AG04449 (cell line): ENCODE measurements at regions not wholly inside any gene's neighbourhood (a gene's known extent, or its start where the extent isn't known, plus 50 kb on each side); places are given as distances from the start of the nearest gene placed in this dataset.

Source experiments
- CTCF ChIA-PET: fragments of 350-600 bp; formaldehyde crosslinking; extraction: SDS; loops from one replicate; lab custom pipeline; 2021; ENCODE audit warnings: antibody characterized with exemption; lab: Yijun Ruan, JAX
- POLR2A ChIA-PET: fragments of 400-600, 350-600 bp; formaldehyde crosslinking; extraction: SDS; loops from one replicate; lab custom pipeline; 2020; ENCODE audit warnings: antibody characterized with exemption, inconsistent platforms; lab: Yijun Ruan, JAX
- DNase-seq: peaks from one replicate; pipeline ENCODE4 v3.0.0-alpha.2; 2010; ENCODE audit warnings: low read depth, low spot score
- H3K4me3 ChIP-seq: 2 replicates; pipeline ENCODE4 v1.5.1; 2011; ENCODE audit warnings: low read depth, mild to moderate bottlenecking, control low read depth, low read length
- CTCF ChIP-seq: IDR thresholded peaks from one replicate; pipeline ENCODE4 v1.5.1; 2011; ENCODE audit warnings: mild to moderate bottlenecking, moderate library complexity, low read length, control low read depth, inconsistent platforms; ENCODE audit not compliant: insufficient read depth; ENCODE audit errors: missing control alignments

- POLR2A ChIA-PET, result no interaction called here
- CTCF ChIA-PET, result no interaction called here
- H3K4me3 ChIP-seq, result no peak overlapping the region
- no peak for TF ChIP-seq CTCF
- DNase-seq, result no peak
Measured at GRCh38 chr1:229949500-229949899, 117.5 kb upstream of the GALNT2 start.

- TF ChIP-seq CTCF, result no peak
- no peak for DNase-seq
- no peak overlapping the region for H3K4me3 ChIP-seq
- POLR2A ChIA-PET, result no interaction called here
- CTCF ChIA-PET, result no interaction called here
Measured at GRCh38 chr1:229950020-229950419, 117.0 kb upstream of the GALNT2 start.

DNA sequence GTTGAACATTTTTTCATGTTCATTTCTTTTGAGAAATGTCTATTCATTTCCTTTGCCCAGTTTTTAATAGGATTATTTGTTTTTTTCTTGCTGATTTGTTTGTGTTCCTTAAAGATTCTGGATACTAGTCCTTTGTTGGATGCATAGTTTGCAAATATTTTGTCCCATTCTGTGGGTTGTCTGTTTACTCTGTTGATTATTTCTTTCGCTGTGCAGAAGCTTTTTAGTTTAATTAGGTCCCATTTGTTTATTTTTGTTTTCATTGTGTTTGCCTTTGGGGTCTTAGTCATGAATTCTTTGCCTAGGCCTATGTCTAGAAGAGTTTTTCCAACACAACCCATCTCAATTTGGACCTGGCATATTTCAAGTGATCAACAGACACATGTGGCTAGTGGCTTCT, 116.1 kb upstream of the GALNT2 start:
- no peak for DNase-seq
- ChIA-PET POLR2A (no interaction called here), CTCF (no interaction called here)
- no peak overlapping the region for H3K4me3 ChIP-seq
- TF ChIP-seq CTCF, result no peak

GRCh38 chr1:229951856-229952534, 115.0 kb upstream of the GALNT2 start:
- TF ChIP-seq CTCF, result no peak
- H3K4me3 ChIP-seq, result no peak overlapping the region
- ChIA-PET CTCF (no interaction called here), POLR2A (no interaction called here)
- DNase-seq, result no peak

GRCh38 chr1:229952670-229953520, 114.1 kb upstream of the GALNT2 start:
- DNase-seq, result no peak
- H3K4me3 ChIP-seq, result no peak overlapping the region
- POLR2A ChIA-PET, result no interaction called here
- no peak for TF ChIP-seq CTCF
- CTCF ChIA-PET, result no interaction called here

- ChIA-PET POLR2A (no interaction called here), CTCF (no interaction called here)
- no peak overlapping the region for H3K4me3 ChIP-seq
- no peak for DNase-seq
- no peak for TF ChIP-seq CTCF
Measured at GRCh38 chr1:229953736-229954326, 113.2 kb upstream of the GALNT2 start.
